ENCODE measurements at regions not wholly inside any gene's neighbourhood (a gene's known extent, or its start where the extent isn't known, plus 50 kb on each side); places are given as distances from the start of the nearest gene placed in this dataset.

DNA sequence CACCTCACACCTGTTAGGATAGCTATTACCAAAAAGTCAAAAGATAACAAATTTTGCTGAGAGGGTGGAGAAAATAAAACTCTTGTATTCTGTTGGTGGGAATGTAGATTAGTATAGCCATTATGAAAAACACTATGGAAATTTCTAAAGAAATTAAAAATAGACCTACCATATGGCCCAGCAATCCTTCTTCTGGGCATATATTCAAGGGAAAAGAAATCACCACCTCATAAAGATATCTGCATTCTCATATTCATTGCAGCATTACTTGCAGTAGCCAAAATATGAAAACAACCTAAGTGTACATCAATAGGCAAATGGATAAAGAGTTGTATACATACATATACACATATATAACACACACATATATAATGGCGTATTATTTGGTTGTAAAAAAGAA, 791.6 kb upstream of the RGS18 start:
- no peak for DNase-seq
- intact Hi-C loops (cut with DNase I, micrococcal nuclease) = no loop called here
- TF ChIP-seq, protein P1, sequence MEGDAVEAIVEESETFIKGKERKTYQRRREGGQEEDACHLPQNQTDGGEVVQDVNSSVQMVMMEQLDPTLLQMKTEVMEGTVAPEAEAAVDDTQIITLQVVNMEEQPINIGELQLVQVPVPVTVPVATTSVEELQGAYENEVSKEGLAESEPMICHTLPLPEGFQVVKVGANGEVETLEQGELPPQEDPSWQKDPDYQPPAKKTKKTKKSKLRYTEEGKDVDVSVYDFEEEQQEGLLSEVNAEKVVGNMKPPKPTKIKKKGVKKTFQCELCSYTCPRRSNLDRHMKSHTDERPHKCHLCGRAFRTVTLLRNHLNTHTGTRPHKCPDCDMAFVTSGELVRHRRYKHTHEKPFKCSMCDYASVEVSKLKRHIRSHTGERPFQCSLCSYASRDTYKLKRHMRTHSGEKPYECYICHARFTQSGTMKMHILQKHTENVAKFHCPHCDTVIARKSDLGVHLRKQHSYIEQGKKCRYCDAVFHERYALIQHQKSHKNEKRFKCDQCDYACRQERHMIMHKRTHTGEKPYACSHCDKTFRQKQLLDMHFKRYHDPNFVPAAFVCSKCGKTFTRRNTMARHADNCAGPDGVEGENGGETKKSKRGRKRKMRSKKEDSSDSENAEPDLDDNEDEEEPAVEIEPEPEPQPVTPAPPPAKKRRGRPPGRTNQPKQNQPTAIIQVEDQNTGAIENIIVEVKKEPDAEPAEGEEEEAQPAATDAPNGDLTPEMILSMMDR (IDR thresholded peaks at IDR 0.05) = no peak

DNA sequence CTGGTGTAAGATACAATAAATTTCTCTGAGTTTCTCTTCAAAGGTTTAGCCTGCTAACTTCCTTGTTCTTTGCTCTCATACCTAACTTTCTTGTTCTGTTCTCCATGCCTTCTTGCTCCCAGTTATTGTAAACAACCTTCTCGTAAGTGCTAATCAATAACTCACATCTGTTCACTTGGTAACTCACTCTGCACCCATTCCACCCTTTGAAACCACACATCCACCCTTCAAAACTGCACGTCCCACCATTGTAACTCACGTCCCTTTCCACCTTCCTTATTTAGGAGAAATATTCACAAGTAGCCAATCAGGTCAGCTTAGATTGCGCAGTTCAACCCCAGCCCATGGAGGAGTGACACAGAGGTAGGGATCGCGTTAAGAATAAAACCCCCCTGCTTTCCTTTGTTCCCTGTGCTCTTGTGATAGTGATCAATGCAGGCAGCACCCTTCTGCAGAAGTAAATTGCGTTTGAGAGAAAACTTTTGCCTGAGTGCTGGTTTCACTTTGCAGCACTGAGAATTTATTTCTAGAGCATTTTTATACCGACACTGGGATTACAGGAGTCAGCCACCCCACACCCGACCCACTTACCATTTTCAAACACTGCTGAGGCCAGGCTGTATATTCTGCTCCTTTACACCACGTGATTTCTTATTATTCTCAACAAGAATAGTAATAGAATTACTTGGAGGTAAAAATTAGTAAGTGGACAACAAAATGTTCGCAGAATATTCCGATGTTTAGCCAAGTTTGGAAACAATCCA, 789.2 kb upstream of the RGS18 start:
- TF ChIP-seq, protein P1 (IDR thresholded peaks at IDR 0.05) = no peak
- intact Hi-C loops (cut with DNase I, micrococcal nuclease) = no loop called here
- ATAC-seq = no peak
- no peaks in the 10 kb centered on the region for H3K36me3 ChIP-seq (ENCODE audit: low read depth)
- H3K4me3 ChIP-seq = no peak overlapping the region
- DNase-seq = no peak
- no peaks in the 10 kb centered on the region for H3K4me1 ChIP-seq (ENCODE audit: low read depth)
- no peaks in the 10 kb centered on the region for H3K9me3 ChIP-seq

More for the DNA sequence above, 791.6 kb upstream of the RGS18 start:
- no peaks in the 10 kb centered on the region for H3K4me1 ChIP-seq (ENCODE audit: low read depth)
- no peaks in the 10 kb centered on the region for H3K36me3 ChIP-seq (ENCODE audit: low read depth)
- ATAC-seq = no peak
- H3K9me3 ChIP-seq = no peaks in the 10 kb centered on the region
- H3K4me3 ChIP-seq = no peak overlapping the region

DNA sequence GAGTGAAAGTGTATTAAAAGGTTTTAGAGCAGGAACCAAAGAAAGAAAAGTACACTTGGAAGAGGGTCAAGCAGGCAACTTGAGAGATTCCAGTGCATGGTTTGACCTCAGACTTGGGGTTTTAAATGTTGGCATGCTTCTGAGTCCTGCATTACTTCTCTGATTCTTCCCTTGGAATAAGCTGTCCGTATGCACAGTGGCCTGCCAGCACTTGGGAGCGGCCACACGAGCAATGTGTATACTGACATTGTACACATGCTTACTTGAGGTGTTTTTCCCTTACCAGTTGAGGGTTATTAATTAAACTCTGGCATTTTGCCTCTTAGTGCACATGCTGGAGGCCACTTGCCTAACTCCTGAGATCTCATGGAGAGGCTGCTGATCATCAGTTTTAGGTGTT, 786.6 kb upstream of the RGS18 start:
- Histone ChIP-seq H3K9me3 (no peaks in the 10 kb centered on the region), H3K36me3 (ENCODE audit: low read depth) (no peaks in the 10 kb centered on the region), H3K4me1 (ENCODE audit: low read depth) (no peaks in the 10 kb centered on the region), H3K4me3 (no peak overlapping the region)
- DNase-seq = no peak
- intact Hi-C loops (cut with DNase I, micrococcal nuclease) = no loop called here
- no peak for ATAC-seq
- TF ChIP-seq, protein P1 (IDR thresholded peaks at IDR 0.05) = no peak

DNA sequence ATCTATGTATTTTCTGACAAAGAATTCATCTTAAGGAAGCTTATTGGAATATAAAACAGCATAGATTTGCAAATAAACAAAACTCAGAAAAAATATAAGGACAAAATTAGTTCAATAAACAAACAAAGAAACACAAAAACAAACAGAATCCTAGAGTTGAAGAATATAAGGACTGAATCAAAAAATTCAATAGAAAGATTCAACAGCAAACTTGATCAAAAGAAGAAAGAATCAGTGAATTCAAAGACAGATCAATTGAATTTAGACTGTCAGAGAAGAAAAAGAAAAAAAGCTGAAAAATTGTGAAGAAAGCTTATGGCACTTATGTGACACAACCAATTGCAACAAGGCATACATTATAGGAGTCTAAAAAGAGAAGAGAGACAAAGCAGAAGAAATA, 770.0 kb upstream of the RGS18 start:
- TF ChIP-seq, protein P1 (IDR thresholded peaks at IDR 0.05) = no peak
- ATAC-seq = no peak
- no peaks in the 10 kb centered on the region for H3K36me3 ChIP-seq (ENCODE audit: low read depth)
- intact Hi-C loops (cut with DNase I, micrococcal nuclease) = no loop called here
- no peaks in the 10 kb centered on the region for H3K4me1 ChIP-seq (ENCODE audit: low read depth)
- no peak overlapping the region for H3K4me3 ChIP-seq
- H3K9me3 ChIP-seq = peaks cover 2% of the 10 kb centered on the region
- no peak for DNase-seq

DNA sequence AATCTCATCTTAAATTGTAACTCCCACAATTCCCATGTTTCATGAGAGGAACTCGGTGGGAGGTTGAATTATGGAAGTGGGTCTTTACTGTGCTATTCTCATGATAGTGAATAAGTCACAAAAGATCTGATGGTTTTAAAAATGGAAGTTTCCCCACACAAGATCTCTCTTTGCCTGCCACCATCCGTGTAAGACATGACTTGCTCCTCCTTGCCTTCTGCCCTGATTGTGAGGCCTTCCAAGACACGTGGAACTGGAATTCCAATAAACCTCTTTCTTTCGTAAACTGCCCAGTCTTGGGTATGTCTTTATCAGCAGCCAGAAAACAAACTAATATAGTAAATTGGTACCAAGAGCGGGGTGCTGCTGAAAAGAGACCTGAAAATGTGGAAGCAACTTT, 761.6 kb upstream of the RGS18 start:
- intact Hi-C loops (cut with DNase I, micrococcal nuclease) = no loop called here
- Histone ChIP-seq H3K9me3 (no peaks in the 10 kb centered on the region), H3K4me3 (no peak overlapping the region), H3K4me1 (ENCODE audit: low read depth) (no peaks in the 10 kb centered on the region), H3K36me3 (ENCODE audit: low read depth) (no peaks in the 10 kb centered on the region)
- ATAC-seq (no peak), DNase-seq (no peak)
- TF ChIP-seq, protein P1 (IDR thresholded peaks at IDR 0.05) = no peak
